ENCODE measurements at regions not wholly inside any gene's neighbourhood (a gene's known extent, or its start where the extent isn't known, plus 50 kb on each side); places are given as distances from the start of the nearest gene placed in this dataset.

- no peaks in the 10 kb centered on the region for H3K4me1 Mint-ChIP-seq
Measured at GRCh38 chr11:56917708-56918400, 70.9 kb upstream of the OR5AK2 start.

GRCh38 chr11:56916587-56916986 lies 72.1 kb upstream of the OR5AK2 start:
- TF ChIP-seq CTCF (IDR thresholded peaks at IDR 0.05): no peak
- no peaks in the 10 kb centered on the region for H3K9me3 ChIP-seq (ENCODE audit: control insufficient read depth, insufficient read depth, low read length)
- Mint-ChIP-seq H3K9me3 (peaks cover 9% of the 10 kb centered on the region in 2 donors), H3K27me3 (ENCODE audit: low read depth in 2 of 2) (no peaks in the 10 kb centered on the region), H3K4me1 (no peaks in the 10 kb centered on the region), H3K4me3 (no peak overlapping the region), H3K36me3 (no peaks in the 10 kb centered on the region), H3K27ac (no peak overlapping the region)
- no peaks in the 10 kb centered on the region for H3K27me3 ChIP-seq (ENCODE audit: control insufficient read depth, insufficient read depth, low read length)
- DNase-seq (no peak), ATAC-seq (no peak)
- H3K4me1 ChIP-seq (ENCODE audit: control insufficient read depth, insufficient read depth, low read length): no peaks in the 10 kb centered on the region
- WGBS (ENCODE audit: insufficient coverage): 2% methylated on average over 2 of the region's 2 CpGs
- H3K4me3 ChIP-seq (ENCODE audit: low read length): no peak overlapping the region
- H3K27ac ChIP-seq (ENCODE audit: low read length): no peak overlapping the region
- no peaks in the 10 kb centered on the region for H3K36me3 ChIP-seq (ENCODE audit: control insufficient read depth, insufficient read depth, low read length)
- intact Hi-C loops (cut with micrococcal nuclease): no loop called here

More at GRCh38 chr11:56917708-56918400, 70.9 kb upstream of the OR5AK2 start:
- TF ChIP-seq CTCF (IDR thresholded peaks at IDR 0.05): no peak
- Mint-ChIP-seq H3K36me3 (no peaks in the 10 kb centered on the region), H3K27me3 (ENCODE audit: low read depth in 2 of 2) (no peaks in the 10 kb centered on the region), H3K9me3 (peaks cover 9% of the 10 kb centered on the region in 2 donors), H3K4me3 (no peak overlapping the region), H3K27ac (no peak overlapping the region)
- ATAC-seq (no peak), DNase-seq (no peak)
- Histone ChIP-seq H3K27ac (ENCODE audit: low read length) (no peak overlapping the region), H3K27me3 (ENCODE audit: control insufficient read depth, insufficient read depth, low read length) (no peaks in the 10 kb centered on the region), H3K36me3 (ENCODE audit: control insufficient read depth, insufficient read depth, low read length) (no peaks in the 10 kb centered on the region), H3K4me3 (ENCODE audit: low read length) (no peak overlapping the region), H3K9me3 (ENCODE audit: control insufficient read depth, insufficient read depth, low read length) (no peaks in the 10 kb centered on the region), H3K4me1 (ENCODE audit: control insufficient read depth, insufficient read depth, low read length) (no peaks in the 10 kb centered on the region)
- intact Hi-C loops (cut with micrococcal nuclease): no loop called here
- 74% methylated on average over 3 of the region's 3 CpGs for WGBS (ENCODE audit: insufficient coverage)

- Histone ChIP-seq H3K36me3 (ENCODE audit: control insufficient read depth, insufficient read depth, low read length) (no peaks in the 10 kb centered on the region), H3K27ac (ENCODE audit: low read length) (no peak overlapping the region), H3K9me3 (ENCODE audit: control insufficient read depth, insufficient read depth, low read length) (no peaks in the 10 kb centered on the region), H3K4me3 (ENCODE audit: low read length) (no peak overlapping the region), H3K4me1 (ENCODE audit: control insufficient read depth, insufficient read depth, low read length) (no peaks in the 10 kb centered on the region), H3K27me3 (ENCODE audit: control insufficient read depth, insufficient read depth, low read length) (no peaks in the 10 kb centered on the region)
- 34% methylated on average over 5 of the region's 5 CpGs for WGBS (ENCODE audit: insufficient coverage)
- Mint-ChIP-seq H3K27ac (no peak overlapping the region), H3K4me3 (no peak overlapping the region), H3K27me3 (ENCODE audit: low read depth in 2 of 2) (no peaks in the 10 kb centered on the region), H3K9me3 (peaks cover 7 to 9% of the 10 kb centered on the region in 2 donors), H3K36me3 (no peaks in the 10 kb centered on the region), H3K4me1 (no peaks in the 10 kb centered on the region)
- ATAC-seq (no peak), DNase-seq (no peak)
- intact Hi-C loops (cut with micrococcal nuclease): no loop called here
- no peak for TF ChIP-seq CTCF (IDR thresholded peaks at IDR 0.05)
Measured at GRCh38 chr11:56916162-56916561, 72.6 kb upstream of the OR5AK2 start.

- Mint-ChIP-seq H3K4me1 (no peaks in the 10 kb centered on the region), H3K9me3 (peaks cover 4% of the 10 kb centered on the region in 2 donors), H3K36me3 (no peaks in the 10 kb centered on the region), H3K27ac (no peak overlapping the region), H3K27me3 (ENCODE audit: low read depth in 2 of 2) (no peaks in the 10 kb centered on the region), H3K4me3 (no peak overlapping the region)
- ATAC-seq: no peak
- 71% methylated on average over 4 of the region's 5 CpGs for WGBS (ENCODE audit: insufficient coverage)
- Histone ChIP-seq H3K9me3 (ENCODE audit: control insufficient read depth, insufficient read depth, low read length) (no peaks in the 10 kb centered on the region), H3K4me3 (ENCODE audit: low read length) (no peak overlapping the region), H3K4me1 (ENCODE audit: control insufficient read depth, insufficient read depth, low read length) (no peaks in the 10 kb centered on the region), H3K36me3 (ENCODE audit: control insufficient read depth, insufficient read depth, low read length) (no peaks in the 10 kb centered on the region), H3K27ac (ENCODE audit: low read length) (no peak overlapping the region), H3K27me3 (ENCODE audit: control insufficient read depth, insufficient read depth, low read length) (no peaks in the 10 kb centered on the region)
- TF ChIP-seq CTCF (IDR thresholded peaks at IDR 0.05): no peak
- intact Hi-C loops (cut with micrococcal nuclease): no loop called here
- DNase-seq: no peak
Measured at GRCh38 chr11:56911312-56911711, 77.4 kb upstream of the OR5AK2 start.
